ENCODE measurements at regions not wholly inside any gene's neighbourhood (a gene's known extent, or its start where the extent isn't known, plus 50 kb on each side); places are given as distances from the start of the nearest gene placed in this dataset.

- Histone ChIP-seq H3K4me1 (ENCODE audit: control insufficient read depth, insufficient read depth, low read length) (no peaks in the 10 kb centered on the region), H3K36me3 (ENCODE audit: control insufficient read depth in 2 of 2, insufficient read depth in 1 of 2, low read length in 2 of 2) (no peaks in the 10 kb centered on the region), H3K27ac (ENCODE audit: extremely low read depth, low read depth, low read length) (no peak overlapping the region), H3K9me3 (ENCODE audit: control insufficient read depth, insufficient read depth, low read depth, low read length) (no peaks in the 10 kb centered on the region), H3K4me3 (ENCODE audit: low read depth, low read length) (no peak overlapping the region)
- ChIA-PET CTCF (no interaction called here), POLR2A (no interaction called here)
- TF ChIP-seq ZNF394 (tag by site-specific recombination; IDR thresholded peaks at IDR 0.05; ENCODE audit: borderline replicate concordance) = no peak
- TF ChIP-seq ZNF16 (tag by site-specific recombination; IDR thresholded peaks at IDR 0.05; ENCODE audit: low read depth) = no peak
- no peak for TF ChIP-seq KLF1 (tag by site-specific recombination; IDR thresholded peaks at IDR 0.05)
- TF ChIP-seq, protein P1, sequence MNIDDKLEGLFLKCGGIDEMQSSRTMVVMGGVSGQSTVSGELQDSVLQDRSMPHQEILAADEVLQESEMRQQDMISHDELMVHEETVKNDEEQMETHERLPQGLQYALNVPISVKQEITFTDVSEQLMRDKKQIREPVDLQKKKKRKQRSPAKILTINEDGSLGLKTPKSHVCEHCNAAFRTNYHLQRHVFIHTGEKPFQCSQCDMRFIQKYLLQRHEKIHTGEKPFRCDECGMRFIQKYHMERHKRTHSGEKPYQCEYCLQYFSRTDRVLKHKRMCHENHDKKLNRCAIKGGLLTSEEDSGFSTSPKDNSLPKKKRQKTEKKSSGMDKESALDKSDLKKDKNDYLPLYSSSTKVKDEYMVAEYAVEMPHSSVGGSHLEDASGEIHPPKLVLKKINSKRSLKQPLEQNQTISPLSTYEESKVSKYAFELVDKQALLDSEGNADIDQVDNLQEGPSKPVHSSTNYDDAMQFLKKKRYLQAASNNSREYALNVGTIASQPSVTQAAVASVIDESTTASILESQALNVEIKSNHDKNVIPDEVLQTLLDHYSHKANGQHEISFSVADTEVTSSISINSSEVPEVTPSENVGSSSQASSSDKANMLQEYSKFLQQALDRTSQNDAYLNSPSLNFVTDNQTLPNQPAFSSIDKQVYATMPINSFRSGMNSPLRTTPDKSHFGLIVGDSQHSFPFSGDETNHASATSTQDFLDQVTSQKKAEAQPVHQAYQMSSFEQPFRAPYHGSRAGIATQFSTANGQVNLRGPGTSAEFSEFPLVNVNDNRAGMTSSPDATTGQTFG (tag by site-specific recombination; IDR thresholded peaks at IDR 0.05; ENCODE audit: borderline replicate concordance) = no peak
- no peak for TF ChIP-seq WT1 (tag by site-specific recombination; IDR thresholded peaks at IDR 0.05)
- no peak for TF ChIP-seq ZFHX2 (tag by site-specific recombination; conservative IDR thresholded peaks at IDR 0.05)
- no peak for TF ChIP-seq ZNF830 (tag by site-specific recombination; IDR thresholded peaks at IDR 0.05; ENCODE audit: low read depth)
Measured at GRCh38 chr7:138254444-138254843, 178.2 kb downstream of the AKR1D1 start.

DNA sequence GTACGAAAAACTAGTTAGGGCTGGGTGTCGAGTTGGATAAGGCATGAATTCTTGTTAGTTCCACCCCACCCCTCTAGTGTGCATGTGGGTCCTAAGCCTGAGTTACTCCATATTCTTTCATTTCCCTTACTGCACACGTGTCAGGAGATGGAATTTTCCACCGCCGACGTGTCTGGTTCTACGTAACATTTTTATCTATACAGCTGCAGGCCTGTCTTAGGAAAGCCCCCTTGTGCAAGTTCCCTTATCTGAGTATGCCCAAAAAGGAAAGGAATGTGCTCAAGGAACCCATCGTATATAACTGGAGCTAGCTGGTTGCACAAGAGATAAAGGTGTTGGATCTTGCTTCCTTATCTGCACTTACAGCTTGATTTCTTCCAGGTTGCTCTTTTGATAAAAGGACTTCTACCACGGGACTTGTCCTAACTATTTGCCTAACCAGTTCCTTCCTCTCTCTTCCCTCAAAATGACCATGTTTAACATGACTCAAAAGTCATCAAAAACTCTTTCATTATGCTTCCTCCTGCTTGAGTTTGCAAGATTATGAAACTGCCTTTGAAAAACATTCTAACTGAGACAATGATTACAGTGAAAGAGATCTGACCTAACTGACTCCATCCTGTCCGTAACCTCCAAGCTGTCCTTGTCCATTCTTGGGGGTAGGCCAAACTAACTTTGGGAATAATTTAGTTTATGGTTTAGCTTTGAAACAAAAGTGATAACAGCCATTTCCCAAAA lies 181.4 kb downstream of the AKR1D1 start:
- ChIA-PET POLR2A (no interaction called here), CTCF (no interaction called here)
- no peak overlapping the region for H3K27ac ChIP-seq (ENCODE audit: extremely low read depth, low read depth, low read length)
- TF ChIP-seq ZSCAN30 (tag by site-specific recombination; IDR thresholded peaks at IDR 0.05) (no peak), KLF10 (tag by site-specific recombination; IDR thresholded peaks at IDR 0.05) (no peak), SP3 (tag by site-specific recombination; IDR thresholded peaks at IDR 0.05) (no peak), YY1 (tag by site-specific recombination; IDR thresholded peaks at IDR 0.05) (no peak), ZNF174 (tag by site-specific recombination; IDR thresholded peaks at IDR 0.05) (no peak), ZNF292 (tag by site-specific recombination; IDR thresholded peaks at IDR 0.05; ENCODE audit: borderline replicate concordance, low read depth) (no peak), ZNF449 (tag by site-specific recombination; IDR thresholded peaks at IDR 0.05) (no peak), ZNF175 (tag by site-specific recombination; IDR thresholded peaks at IDR 0.05) (no peak), ZNF701 (tag by site-specific recombination; IDR thresholded peaks at IDR 0.05) (no peak), HOXD13 (CRISPR knock-in tag; IDR thresholded peaks at IDR 0.05; ENCODE audit: borderline replicate concordance) (no peak), ZNF350 (tag by site-specific recombination; IDR thresholded peaks at IDR 0.05) (no peak), ZSCAN23 (tag by site-specific recombination; IDR thresholded peaks at IDR 0.05) (no peak), KLF1 (tag by site-specific recombination; IDR thresholded peaks at IDR 0.05) (no peak), ZNF112 (tag by site-specific recombination; IDR thresholded peaks at IDR 0.05) (no peak), TCF7L2 (IDR thresholded peaks at IDR 0.05; ENCODE audit: borderline replicate concordance, low read depth, low read length) (no peak), ZBTB8A (tag by site-specific recombination; IDR thresholded peaks at IDR 0.05) (no peak), ZFP37 (tag by site-specific recombination; IDR thresholded peaks at IDR 0.05) (no peak), ZNF132 (tag by site-specific recombination; IDR thresholded peaks at IDR 0.05; ENCODE audit: borderline replicate concordance) (no peak)
- TF ChIP-seq, protein P2, sequence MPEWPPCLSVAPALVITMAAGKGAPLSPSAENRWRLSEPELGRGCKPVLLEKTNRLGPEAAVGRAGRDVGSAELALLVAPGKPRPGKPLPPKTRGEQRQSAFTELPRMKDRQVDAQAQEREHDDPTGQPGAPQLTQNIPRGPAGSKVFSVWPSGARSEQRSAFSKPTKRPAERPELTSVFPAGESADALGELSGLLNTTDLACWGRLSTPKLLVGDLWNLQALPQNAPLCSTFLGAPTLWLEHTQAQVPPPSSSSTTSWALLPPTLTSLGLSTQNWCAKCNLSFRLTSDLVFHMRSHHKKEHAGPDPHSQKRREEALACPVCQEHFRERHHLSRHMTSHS (tag by site-specific recombination; IDR thresholded peaks at IDR 0.05) = no peak
- H3K9me3 ChIP-seq (ENCODE audit: control insufficient read depth, insufficient read depth, low read depth, low read length) = no peaks in the 10 kb centered on the region
- no peaks in the 10 kb centered on the region for H3K36me3 ChIP-seq (ENCODE audit: control insufficient read depth in 2 of 2, insufficient read depth in 1 of 2, low read length in 2 of 2)
- no peak overlapping the region for H3K4me3 ChIP-seq (ENCODE audit: low read depth, low read length)
- no peaks in the 10 kb centered on the region for H3K4me1 ChIP-seq (ENCODE audit: control insufficient read depth, insufficient read depth, low read length)

Measured in HEK293 (cell line).